ENCODE measurements at regions not wholly inside any gene's neighbourhood (a gene's known extent, or its start where the extent isn't known, plus 50 kb on each side); places are given as distances from the start of the nearest gene placed in this dataset.

DNA sequence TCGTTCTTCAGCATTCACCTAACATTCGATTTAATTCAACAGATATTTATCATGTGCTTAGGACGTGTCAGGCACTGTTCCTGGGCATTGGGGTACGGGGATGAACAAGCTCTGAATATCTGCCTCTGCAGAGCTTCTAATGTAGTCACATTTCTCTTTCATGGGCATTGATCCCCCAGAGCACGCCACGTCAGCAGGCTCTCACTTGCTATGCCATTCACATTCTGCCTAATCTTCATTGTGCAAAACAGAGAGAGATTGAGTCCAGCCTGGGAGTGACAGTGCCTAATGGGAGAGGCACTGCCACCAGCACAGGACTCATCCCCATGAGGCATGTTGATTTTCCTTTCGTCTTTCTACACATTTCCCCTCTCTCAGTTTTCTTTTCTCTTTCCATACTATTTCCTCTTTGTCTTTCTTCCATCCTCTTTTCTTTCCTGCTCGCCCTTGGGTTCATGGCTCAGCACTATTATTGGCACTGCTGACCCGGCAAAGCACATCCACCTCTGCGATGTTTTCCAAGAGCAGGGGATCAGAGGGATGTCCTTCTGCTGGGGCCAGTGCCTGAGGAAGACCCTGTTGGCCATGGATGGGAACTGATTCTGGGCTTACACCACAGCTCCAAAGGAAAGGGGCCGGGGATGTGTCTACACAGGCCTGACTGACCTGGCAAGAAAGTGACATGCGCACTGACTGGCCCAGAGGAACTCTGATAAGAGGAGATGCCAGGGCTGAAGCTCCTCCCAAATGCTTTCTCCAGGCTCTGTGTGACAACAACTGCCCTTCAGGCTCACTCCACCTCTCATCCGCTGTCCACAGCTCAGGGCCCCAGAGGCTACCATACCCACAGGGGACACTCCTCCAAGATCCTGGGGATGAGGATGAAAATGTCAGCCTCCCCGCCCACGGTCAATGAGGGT is 195.9 kb downstream of the TOMM20 start:
- DNase-seq (ENCODE audit: low read depth), result no peak

DNA sequence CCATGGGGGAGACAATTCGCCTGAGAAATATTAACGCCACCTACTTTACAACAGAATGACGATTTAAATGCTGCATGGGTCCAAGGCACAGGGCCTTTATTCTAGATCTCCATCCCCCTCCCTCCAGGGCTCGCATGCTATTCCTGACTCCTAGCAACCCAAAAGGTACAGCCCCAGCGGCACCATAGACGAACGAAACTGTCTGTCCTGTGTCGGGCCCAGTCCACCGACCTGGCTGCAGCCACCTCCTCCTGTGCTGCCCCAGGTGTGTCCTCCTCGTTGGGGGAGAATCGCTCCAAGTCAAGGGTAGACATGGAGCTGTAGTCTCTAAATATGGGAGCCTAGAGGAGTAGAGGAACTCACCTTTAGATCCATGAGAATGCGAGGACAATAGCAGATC is 196.5 kb downstream of the TOMM20 start:
- DNase-seq (ENCODE audit: low read depth), result no peak

DNA sequence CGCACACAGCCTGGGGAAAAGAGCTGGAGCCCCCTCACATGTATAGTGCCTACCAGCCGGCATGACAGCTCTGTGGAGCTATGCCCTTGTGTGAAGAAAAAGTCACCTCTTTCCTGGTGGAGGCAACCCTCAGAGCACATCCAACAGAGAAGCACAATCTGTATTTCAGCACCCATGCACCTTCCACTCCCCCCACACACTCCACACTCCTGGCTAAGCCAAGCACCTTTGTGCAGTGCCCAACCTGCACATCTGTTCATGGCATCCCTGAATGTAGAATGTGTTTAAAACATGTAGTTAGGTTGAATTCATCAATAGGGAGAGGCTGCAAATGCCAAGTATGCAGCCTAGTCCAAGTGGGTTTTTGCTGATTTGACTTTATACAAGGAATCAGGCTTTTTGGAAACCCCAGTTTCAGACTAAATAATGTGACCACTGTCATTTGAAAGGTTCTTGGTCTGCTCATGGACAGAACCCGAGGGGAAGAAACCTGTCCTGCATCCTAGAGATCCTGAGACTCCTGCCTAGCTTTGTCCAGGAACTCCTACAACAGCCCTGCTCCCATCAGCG is 197.1 kb downstream of the TOMM20 start:
- no peak for DNase-seq (ENCODE audit: low read depth)

DNA sequence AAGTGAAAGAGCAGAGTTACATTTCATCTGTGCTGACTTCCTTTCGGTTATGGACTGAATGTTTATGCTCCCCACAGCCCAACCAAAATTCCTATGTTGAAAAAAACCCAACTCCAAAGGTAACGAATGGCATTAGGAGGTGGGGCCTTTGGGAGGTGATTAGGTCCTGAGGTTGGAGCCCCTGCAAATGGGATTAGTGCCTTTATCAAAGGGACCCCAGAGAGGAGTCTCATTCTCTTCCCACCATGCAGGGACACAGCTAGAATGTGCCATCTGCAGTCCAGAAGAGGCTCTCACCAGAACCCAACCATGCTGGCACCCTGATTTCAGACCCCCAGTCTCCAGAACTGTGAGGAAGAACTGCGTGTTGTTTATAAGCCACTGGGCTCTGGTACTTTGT is 199.3 kb downstream of the TOMM20 start:
- DNase-seq (ENCODE audit: low read depth), result no peak

DNA sequence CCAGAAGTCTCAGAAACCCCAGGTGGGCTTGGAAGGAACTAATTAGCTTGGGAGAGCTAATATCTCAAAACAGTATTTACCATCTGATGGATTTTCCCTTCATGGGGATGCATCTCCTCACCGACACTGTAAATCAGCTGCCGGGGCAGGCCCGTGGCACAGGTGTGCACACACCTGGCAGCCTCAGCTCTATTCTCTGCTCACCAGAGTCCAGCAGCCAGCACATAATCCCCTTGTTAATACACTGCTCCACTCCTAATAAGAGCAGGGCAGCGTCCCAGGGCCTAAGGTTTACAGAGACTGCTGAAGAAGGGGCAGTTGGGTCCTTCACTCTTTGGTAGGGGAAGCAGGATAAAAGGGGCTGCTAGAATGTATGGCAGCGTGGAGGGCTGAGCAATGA is 200.0 kb downstream of the TOMM20 start:
- DNase-seq (ENCODE audit: low read depth), result no peak

DNA sequence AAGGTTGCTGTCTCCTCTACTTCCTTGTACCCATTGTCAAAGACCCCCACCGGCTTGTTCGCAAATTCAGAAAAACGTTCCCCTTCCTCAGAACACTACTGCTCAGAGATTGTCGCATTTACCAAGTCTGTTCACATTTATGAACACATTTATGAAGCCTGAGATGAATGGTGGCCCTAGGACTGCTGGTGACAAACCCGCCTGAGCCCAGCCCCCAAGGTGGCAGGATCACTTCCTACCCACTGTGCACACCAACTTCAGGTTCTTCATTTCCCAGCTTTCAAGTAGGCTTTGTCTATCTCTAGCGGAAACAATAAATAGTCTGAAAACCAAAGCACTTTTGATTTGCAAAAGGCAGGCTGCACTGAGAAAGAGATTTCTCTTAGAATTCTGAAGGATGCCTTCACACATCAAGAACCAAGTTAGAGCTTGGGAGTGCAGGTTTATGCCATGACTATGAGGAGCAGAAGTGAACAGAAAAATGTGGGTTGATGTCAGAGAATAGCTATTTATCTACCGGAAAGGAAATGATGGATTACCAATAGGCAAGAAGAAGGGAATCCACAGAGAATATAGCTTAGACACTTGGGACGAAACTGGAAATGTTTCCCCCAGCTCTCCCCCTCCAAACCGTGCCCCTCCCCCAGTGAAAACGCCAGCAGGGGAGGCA is 200.5 kb downstream of the TOMM20 start:
- DNase-seq (ENCODE audit: low read depth), result no peak

DNA sequence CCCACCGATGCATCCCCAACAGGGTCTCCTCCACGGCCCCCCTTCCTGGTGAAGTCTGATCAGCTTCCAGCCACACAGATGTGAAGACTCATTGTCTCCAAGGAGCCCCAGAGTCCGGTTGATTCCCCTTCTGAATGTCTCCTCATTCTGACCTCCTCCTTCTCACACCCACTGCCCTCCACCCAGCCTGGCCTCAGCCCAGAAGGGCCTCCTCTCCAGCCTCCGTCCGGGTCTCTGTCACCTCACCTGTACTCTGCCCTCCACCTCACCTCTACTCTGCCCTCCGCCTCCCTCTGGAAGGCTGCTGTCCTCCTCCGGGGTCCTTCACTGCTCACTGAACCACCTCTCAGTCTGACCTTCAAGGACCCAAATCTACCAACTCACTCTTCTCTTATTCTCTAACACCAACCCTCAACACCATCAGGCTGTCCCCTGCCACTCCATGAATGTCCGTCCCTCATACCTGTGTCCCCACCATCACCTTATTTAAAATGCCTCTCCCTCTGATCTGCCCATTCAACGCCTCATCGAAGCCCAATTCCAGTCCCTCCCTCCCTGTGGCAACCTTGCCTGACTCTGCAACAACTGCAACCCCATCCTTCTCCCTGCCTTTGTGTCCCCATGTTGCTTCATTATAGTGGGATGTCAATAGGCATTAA is 201.2 kb downstream of the TOMM20 start:
- no peak for DNase-seq (ENCODE audit: low read depth)

DNA sequence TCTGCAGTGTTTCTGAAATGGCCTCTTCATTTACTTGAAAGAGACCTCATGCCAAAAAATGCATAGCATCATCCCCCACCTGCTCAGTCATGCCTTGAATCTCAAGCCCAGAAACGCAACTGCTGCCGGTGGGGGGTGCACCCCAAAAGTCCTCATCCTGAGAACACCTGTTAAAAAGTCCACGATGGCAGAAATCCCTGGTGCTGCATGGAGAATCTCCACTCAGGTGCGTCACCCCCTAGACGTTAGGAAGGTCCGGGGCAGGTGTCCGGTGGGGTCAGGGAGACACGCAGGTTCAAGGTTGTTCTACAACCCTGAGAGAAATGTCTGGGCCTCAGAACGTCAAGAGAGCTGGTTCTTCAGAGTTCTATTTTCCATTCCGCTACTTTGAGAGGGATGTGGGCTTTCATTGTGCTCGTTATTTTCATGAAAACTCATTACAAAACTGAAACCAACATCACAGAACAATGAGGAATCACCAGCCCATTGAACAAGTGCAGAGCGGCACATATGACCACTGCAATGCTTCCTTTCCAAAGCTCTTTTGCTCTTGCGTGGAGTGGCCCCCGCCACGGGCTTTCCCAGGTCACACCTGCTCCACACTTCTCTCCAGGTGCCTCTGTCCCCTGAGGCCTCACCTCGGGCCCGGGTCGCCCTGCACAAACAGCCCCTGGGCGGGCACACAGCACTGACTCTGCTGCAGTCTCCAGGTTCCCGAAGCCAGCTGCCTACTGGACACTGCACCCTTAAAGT is 201.9 kb downstream of the TOMM20 start:
- no peak for DNase-seq (ENCODE audit: low read depth)

DNA sequence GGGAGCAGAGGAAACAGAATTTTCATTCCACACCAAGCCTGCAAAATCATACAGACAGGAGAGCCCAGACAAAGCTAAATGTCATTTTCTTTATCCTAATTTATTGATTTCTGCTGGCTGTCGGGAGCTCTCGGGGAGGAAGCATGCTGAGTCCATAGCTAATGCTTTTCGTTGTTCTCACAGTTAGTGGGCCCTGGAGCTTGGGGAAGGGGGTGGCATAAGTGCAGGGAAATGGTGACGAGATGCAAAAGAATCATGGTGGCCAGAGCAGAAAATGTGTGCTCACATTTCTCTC is 202.4 kb downstream of the TOMM20 start:
- DNase-seq (ENCODE audit: low read depth), result no peak

DNA sequence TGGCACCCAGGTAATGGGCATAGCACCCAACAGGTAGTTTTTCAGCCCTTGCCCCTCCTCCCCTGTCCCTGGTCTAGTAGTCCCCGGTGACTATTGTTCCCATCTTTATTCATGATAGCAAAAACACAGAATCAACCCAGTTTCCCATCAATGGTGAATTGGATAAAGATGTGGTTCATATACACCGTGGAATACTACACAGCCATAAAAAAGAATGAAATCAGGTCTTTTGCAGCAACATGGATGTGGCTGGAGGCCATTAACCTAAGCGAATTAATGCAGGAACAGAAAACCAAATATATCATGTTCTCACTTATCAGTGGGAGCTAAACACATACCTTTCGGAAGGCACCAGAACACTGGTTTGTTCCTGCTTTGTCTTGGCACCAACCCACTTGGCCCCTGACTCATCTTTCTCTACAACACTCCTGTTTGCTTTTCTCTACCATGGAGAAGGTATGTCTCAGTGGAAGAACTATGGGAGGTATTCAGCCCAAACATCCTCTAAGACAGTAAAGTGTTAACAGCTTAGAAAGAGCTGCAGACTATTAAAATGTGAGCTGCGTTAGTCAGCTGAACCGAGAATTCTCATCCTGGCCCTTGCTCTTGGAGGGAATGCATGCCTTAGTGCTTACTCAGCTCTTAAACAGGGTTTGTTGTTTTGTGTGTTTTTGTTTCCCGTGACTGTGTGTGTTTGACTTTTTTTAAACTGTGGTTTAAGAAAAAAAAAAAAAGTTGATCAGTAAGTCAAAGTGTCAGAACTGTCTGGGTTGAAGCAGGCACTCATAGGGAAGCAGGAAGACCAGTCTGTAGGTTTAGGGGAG is 203.0 kb downstream of the TOMM20 start:
- DNase-seq (ENCODE audit: low read depth), result peak; percentile 93

DNA sequence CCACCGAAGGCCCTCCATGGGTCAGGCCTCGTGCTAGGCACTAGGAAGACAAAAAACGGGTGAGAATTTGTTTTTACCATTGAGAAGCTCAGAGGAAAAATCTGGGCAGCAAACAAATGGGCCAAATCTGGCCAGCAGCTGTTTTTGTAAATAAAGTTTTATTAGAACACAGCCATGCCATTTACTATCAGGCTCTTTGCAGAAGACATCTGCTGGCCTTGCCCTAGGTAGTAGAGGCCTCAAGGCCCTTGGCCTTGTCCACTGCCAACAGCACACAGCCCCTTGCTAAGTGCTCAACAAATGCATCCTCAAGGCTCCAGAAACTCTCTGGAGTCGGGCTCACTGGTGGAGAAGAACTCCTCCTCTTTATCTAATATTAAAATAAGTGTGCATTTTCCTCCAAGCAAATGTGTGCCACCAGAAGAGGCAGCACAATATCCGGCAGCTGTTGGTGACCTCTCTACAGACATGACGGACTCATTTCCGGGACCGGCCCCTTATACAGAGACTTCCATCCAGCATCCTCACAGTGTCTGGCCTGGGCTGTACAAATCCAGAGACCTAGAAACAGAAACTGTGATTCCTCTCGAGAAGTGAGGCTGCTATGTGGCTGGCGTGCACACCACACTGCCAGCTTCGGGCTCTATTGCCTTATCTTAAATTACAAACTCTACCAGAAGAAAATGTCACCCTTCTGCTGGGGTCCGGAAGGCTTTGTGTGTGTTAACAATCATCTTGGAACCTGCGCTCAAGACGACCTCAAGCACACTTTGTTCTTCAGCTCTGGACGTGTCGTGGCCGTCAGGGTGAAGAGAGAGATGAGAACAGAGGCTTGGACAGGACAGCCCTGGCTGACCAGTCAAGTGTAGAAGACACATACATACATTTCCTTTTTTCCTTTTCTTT is 203.9 kb downstream of the TOMM20 start:
- no peak for DNase-seq (ENCODE audit: low read depth)

DNA sequence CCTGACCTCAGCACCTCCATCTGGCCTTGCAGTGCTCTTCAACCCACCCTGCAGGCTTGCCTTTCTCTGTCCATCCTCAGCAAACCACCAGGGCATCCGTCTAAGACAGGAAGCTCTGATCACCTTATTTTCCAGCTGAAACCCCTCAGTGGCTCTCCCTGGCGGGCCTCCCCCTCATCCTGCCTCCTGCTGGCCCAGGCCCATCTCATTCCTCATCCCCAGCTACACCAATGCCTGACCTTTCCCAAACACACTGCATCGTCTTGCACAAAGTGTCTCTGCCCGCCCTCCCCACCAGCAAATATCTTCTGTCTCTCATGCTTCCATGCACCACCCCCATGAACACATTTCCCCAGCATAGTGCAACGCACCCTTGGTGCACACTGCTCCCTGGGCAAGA is 205.0 kb downstream of the TOMM20 start:
- no peak for DNase-seq (ENCODE audit: low read depth)

DNA sequence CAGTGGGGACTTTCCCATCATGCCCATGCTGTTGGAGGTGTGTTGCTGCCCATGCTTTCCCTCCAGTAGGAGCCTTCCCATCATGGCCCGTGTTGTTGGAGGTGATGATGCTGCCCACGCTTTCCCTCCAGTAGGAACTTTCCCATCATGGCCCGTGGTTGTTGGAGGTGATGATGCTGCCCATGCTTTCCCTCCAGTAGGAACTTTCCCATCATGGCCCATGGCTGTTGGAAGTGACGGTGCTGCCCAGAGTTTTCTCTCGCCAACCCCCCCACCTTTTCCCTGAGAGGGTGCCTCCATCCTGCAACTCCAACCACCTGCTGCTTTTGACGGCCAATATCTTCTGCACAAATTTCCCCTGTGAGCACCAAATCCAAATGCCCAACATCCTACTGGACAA is 205.7 kb downstream of the TOMM20 start:
- DNase-seq (ENCODE audit: low read depth), result no peak

DNA sequence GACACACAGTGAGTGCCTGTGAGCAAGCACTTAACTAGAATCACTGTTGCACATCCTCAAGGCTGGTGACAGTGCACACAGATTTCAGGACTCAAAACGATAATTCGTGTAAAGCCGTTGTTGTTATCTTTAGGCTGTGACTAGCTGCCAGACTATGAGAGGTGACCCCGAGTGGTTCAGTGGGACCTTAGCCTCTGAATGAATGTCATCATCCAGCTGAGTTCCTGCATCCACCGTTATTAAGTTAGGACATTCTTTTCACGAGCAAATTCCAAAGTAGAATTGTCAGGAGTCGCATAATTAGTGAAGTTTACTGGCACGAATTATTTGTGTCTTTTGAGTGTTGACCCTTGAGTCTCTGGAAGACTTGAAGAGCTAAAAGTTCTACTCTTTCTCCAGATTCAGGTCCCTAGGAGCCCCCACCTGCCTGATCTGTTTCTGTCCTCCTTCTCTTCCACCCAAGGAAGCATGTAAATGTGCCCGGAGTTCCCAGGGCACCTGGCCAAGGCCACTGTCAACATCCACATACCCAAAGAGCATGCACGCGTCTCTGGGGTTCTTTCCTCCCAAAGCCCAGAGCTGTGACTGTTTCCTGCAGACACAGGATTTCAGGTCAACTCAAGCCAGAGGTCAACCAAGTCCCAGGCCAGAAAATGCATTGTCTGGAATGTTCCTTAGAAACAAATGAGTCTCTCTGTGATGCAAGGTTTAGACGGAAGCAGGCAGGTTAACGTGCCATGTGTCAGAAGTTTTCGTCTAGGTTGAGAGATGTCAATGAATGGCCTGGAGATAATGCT is 207.2 kb downstream of the TOMM20 start:
- no peak for DNase-seq (ENCODE audit: low read depth)

DNA sequence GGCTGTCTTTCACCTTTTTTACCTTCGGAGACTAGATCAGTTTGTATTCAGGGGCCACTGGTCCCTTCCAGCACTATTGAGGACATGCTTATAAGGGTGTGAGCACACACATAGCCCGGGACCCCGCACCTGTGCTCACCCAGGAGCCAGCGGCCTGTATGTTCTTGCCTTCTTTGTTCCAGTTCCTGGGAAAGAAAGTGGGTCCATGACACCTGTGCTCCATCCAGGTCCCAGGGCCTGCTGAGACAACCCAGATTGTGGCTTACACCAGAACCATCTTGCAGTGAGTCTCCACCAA is 207.8 kb downstream of the TOMM20 start:
- DNase-seq (ENCODE audit: low read depth), result no peak

DNA sequence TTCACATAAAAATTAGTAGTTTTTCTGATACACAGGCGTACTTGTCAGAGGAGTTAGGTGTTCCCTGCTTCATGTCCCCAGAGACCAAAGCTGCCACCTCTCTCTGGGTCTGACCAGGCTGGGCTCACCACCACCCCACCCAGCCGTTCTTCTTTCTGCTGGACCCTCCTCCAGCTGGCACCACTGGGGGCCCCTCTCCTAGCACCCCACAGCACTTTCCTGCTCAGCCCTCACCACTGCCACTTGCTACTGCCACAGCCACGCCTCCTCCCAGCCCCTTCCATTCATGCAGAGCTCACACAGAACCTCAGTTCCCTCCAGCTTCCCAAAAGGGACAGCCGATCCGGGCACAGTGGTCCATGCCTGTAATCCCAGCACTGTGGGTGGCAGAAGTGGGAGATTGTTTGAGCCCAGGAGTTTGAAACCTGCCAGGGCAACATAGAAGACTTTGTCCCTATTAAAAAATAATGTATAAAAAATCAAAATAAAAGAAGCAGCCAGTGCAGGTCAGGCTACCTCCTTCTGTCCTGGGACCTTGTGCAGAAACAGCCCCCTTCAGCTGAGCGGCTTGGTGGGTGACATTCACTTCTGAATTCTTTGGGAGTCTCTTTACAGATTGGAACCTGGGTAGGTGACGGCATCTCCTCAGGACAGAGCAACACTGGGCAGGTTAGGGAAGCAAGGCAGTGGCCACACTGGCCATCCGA is 208.3 kb downstream of the TOMM20 start:
- DNase-seq (ENCODE audit: low read depth), result no peak

DNA sequence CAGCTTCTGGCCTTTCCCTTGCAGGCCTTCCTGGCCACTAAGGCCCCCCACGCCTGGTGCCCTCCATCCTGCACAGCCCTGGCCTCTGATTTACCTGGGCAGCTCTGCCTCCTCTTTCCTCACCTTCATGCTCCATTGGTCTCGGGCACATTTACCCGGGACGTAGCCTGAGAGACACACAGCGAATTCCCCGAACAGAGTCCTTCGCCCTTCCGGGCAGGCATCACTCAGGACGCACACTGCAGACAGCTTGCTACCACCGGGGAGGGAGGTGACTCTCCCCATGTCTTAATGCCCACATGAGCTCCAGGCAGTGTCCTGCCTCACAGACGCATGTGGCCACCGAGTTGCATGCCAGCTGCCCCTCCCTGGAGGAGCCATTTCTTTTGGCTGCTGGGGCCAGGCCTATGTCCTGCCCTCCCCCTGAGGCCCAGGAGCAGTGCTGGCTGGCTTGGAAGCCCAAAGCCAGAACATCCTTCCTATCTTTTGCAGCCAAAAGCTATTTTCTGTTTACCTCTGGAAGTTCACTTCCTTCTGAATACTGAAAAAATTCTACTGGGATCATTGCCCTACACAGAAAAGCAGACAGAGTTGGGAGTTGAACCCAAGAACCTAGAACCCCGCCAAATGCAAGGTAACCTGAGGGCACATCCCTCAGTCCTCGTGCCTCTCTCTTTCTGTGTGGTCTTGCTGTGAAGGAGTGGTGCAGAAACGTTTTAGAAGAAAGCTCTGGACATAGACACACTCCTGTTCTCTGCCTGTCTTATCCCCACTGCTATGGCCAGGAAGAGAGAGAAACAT is 209.5 kb downstream of the TOMM20 start:
- DNase-seq (ENCODE audit: low read depth), result no peak

DNA sequence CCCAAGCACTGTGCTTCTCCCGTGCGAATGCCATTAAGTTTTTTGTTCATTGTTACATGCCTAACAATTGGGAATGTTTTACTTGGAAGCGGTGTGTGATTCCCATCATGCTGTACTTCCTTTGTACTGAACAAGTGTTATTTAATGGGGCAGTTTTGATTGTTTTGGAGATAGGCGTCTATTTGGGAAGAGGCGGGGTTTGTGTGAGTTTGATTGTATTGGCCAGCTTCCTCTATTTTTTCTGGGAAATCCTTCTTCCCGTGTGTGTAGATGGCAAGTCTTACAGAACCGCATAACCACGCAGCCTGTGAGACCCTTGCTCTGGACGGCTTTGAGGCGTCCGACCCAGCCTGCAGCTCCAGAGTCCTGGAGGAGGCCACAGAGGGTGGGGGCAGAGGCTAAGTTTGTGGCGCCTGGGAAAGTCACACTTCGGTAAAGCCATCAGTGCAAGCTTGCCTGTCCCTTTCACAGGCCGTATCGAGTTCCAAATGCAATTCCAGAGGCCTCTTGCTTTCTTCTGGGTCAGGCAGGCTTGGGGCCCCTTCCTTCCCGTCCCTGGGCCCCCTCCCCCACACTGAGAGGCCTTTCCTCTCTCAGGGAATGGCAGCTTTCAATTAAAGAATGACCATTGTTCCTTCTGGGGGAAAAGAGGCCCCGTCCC is 210.3 kb downstream of the TOMM20 start:
- no peak for DNase-seq (ENCODE audit: low read depth)

All from fibroblast of the conjunctiva (primary cell).